ENCODE measurements at regions not wholly inside any gene's neighbourhood (a gene's known extent, or its start where the extent isn't known, plus 50 kb on each side); places are given as distances from the start of the nearest gene placed in this dataset.

DNA sequence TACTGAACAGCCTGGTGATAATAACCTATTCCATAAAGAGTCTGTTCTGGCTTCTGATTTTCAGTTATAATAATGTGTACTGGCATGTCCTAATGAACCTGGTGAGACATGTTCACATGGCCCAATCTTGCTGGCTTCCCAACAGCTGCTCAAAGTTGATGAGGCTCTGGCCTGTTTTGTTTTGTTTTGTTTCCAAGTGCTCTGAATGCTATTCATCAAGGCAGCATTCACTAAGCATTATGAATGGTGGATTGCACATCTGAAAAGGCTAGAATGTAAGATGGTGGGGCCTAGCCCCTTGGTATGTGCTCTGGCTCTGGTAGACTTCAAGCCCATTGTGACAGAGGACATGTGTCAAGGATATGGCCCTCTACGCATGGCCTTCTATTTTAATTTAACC lies 388.5 kb downstream of the PSAT1 start:
- TF ChIP-seq, protein P1, sequence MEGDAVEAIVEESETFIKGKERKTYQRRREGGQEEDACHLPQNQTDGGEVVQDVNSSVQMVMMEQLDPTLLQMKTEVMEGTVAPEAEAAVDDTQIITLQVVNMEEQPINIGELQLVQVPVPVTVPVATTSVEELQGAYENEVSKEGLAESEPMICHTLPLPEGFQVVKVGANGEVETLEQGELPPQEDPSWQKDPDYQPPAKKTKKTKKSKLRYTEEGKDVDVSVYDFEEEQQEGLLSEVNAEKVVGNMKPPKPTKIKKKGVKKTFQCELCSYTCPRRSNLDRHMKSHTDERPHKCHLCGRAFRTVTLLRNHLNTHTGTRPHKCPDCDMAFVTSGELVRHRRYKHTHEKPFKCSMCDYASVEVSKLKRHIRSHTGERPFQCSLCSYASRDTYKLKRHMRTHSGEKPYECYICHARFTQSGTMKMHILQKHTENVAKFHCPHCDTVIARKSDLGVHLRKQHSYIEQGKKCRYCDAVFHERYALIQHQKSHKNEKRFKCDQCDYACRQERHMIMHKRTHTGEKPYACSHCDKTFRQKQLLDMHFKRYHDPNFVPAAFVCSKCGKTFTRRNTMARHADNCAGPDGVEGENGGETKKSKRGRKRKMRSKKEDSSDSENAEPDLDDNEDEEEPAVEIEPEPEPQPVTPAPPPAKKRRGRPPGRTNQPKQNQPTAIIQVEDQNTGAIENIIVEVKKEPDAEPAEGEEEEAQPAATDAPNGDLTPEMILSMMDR (IDR thresholded peaks at IDR 0.05): no peak
- TF ChIP-seq ZFX (IDR thresholded peaks at IDR 0.05; ENCODE audit: borderline replicate concordance): no peak

Data from 22Rv1 (cell line).